ENCODE measurements at regions not wholly inside any gene's neighbourhood (a gene's known extent, or its start where the extent isn't known, plus 50 kb on each side); places are given as distances from the start of the nearest gene placed in this dataset.

- ATAC-seq (ENCODE audit: insufficient read depth, low FRiP score): no peak
- Histone ChIP-seq H3K9ac (ENCODE audit: insufficient read depth in 1 of 2, low read length in 2 of 2) (no peak overlapping the region), H3K27ac (ENCODE audit: low read depth in 1 of 2, low read length in 1 of 2) (no peak overlapping the region), H3K36me3 (ENCODE audit: control insufficient read depth in 4 of 4, insufficient read depth in 4 of 4, low read length in 4 of 4) (no peaks in the 10 kb centered on the region), H3K4me3 (no peak overlapping the region), H3K4me1 (ENCODE audit: control insufficient read depth in 5 of 5, insufficient read depth in 5 of 5, low read length in 5 of 5) (peaks cover 0 to 15% (median 0%) of the 10 kb centered on the region in 5 donors), H3K27me3 (ENCODE audit: control insufficient read depth in 3 of 3, insufficient read depth in 3 of 3, low read length in 2 of 3) (no peaks in the 10 kb centered on the region), H3K9me3 (ENCODE audit: control insufficient read depth in 4 of 4, insufficient read depth in 3 of 4, low read length in 3 of 4) (peaks cover 0 to 5% (median 0%) of the 10 kb centered on the region in 4 donors)
- WGBS, 2 donors: 79 to 87% methylated on average over 4 of the region's 4 CpGs
- no peak for TF ChIP-seq CTCF (IDR thresholded peaks at IDR 0.05; ENCODE audit: control extremely low read depth, extremely low read depth)
- no peak for DNase-seq
These were observed 506.7 kb downstream of the KCTD12 start for GRCh38 chr13:76379341-76380105.

DNA sequence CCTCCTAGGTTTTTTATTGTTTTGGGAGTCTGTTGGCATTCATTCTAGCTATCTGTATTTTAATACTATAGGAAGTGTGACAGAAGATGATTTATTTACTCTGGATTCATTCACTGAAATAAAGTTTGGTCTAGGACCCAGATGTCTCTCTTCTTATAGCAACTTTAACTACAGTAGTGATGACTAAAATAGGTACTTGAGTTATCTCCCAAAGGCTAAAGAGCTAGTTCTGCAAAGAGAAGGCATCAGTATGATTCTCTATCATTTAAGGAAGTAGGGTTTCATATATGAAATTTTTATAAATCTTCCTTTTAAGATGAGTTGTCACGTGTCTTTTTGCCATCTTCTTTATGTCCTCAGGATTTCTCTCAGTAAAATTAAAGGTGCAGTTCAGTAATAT is 507.4 kb downstream of the KCTD12 start:
- H3K9me3 ChIP-seq (ENCODE audit: control insufficient read depth in 4 of 4, insufficient read depth in 3 of 4, low read length in 3 of 4): peaks cover 0 to 5% (median 0%) of the 10 kb centered on the region in 4 donors
- H3K4me1 ChIP-seq (ENCODE audit: control insufficient read depth in 5 of 5, insufficient read depth in 5 of 5, low read length in 5 of 5): peaks cover 0 to 8% (median 0%) of the 10 kb centered on the region in 5 donors
- ATAC-seq (ENCODE audit: insufficient read depth, low FRiP score): no peak
- no peak overlapping the region for H3K4me3 ChIP-seq
- DNase-seq: no peak
- no peak overlapping the region for H3K9ac ChIP-seq (ENCODE audit: insufficient read depth in 1 of 2, low read length in 2 of 2)
- no peak for TF ChIP-seq CTCF (IDR thresholded peaks at IDR 0.05; ENCODE audit: control extremely low read depth, extremely low read depth)
- WGBS, 2 donors: 71 to 83% methylated on average over 1 of the region's 1 CpG
- H3K27ac ChIP-seq (ENCODE audit: low read depth in 1 of 2, low read length in 1 of 2): no peak overlapping the region
- no peaks in the 10 kb centered on the region for H3K36me3 ChIP-seq (ENCODE audit: control insufficient read depth in 4 of 4, insufficient read depth in 4 of 4, low read length in 4 of 4)
- H3K27me3 ChIP-seq (ENCODE audit: control insufficient read depth in 3 of 3, insufficient read depth in 3 of 3, low read length in 2 of 3): no peaks in the 10 kb centered on the region

DNA sequence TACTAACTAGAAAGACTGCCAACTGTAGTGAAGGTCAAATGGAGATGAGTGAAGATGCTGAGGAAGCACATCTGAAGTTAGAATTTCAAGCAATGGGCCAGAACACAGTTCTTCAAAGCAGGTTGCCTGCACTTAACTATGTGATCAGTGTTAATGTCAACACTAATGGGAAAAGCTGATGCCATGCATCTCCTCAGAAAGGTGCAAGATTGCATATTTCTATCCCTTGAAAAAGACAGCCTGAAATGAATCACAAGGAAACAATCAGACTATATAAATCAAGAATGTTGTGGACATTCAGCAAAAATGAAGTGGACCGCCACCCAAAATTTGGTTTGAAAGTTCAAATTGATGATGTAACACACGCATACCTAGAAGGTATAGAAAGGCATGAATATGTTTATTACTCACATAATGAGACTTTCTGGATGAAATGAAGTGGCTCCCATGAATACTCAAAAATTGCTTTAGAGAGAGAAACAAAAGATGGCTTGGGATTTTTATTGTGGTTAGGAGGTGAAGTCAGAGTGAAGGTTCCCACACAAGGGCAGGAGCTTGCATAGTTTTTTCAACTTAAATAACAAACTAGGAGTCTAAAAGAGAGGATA is 522.4 kb downstream of the KCTD12 start:
- no peak for ATAC-seq (ENCODE audit: insufficient read depth, low FRiP score)
- H3K36me3 ChIP-seq (ENCODE audit: control insufficient read depth in 4 of 4, insufficient read depth in 4 of 4, low read length in 4 of 4): no peaks in the 10 kb centered on the region
- H3K27me3 ChIP-seq (ENCODE audit: control insufficient read depth in 3 of 3, insufficient read depth in 3 of 3, low read length in 2 of 3): no peaks in the 10 kb centered on the region
- H3K4me3 ChIP-seq: no peak overlapping the region
- H3K27ac ChIP-seq (ENCODE audit: low read depth in 1 of 2, low read length in 1 of 2): no peak overlapping the region
- WGBS, 2 donors: 93 to 98% methylated on average over 2 of the region's 2 CpGs
- no peak for TF ChIP-seq CTCF (IDR thresholded peaks at IDR 0.05; ENCODE audit: control extremely low read depth, extremely low read depth)
- H3K4me1 ChIP-seq (ENCODE audit: control insufficient read depth in 5 of 5, insufficient read depth in 5 of 5, low read length in 5 of 5): no peaks in the 10 kb centered on the region
- no peaks in the 10 kb centered on the region for H3K9me3 ChIP-seq (ENCODE audit: control insufficient read depth in 4 of 4, insufficient read depth in 3 of 4, low read length in 3 of 4)
- DNase-seq: no peak
- no peak overlapping the region for H3K9ac ChIP-seq (ENCODE audit: insufficient read depth in 1 of 2, low read length in 2 of 2)

Measured in lung (tissue), 11 donors.